ENCODE measurements at regions not wholly inside any gene's neighbourhood (a gene's known extent, or its start where the extent isn't known, plus 50 kb on each side); places are given as distances from the start of the nearest gene placed in this dataset.

GRCh38 chr2:205901491-205901890 lies 184.5 kb downstream of the INO80D start:
- intact Hi-C loops (cut with DNase I; ENCODE audit: low total_unique reads), result no loop called here
- H3K4me3 ChIP-seq (ENCODE audit: low read depth, poor library complexity, severe bottlenecking), result no peak overlapping the region
- DNase-seq (ENCODE audit: low spot score in 2 of 2), result peak in 1 of 2 donors; percentile 42
- 92 to 97% methylated on average over 4 of the region's 4 CpGs for WGBS, 2 donors
- TF ChIP-seq POLR2A (IDR thresholded peaks at IDR 0.05) (no peak), CTCF (IDR thresholded peaks at IDR 0.05) (no peak)

GRCh38 chr2:205898744-205899143 lies 187.2 kb downstream of the INO80D start:
- H3K4me3 ChIP-seq (ENCODE audit: low read depth, poor library complexity, severe bottlenecking), result no peak overlapping the region
- no peak for DNase-seq (ENCODE audit: low spot score in 2 of 2)
- intact Hi-C loops (cut with DNase I; ENCODE audit: low total_unique reads), result no loop called here
- TF ChIP-seq POLR2A (IDR thresholded peaks at IDR 0.05), result no peak
- no peak for TF ChIP-seq CTCF (IDR thresholded peaks at IDR 0.05)
- 82 to 94% methylated on average over 1 of the region's 1 CpG for WGBS, 2 donors

GRCh38 chr2:205895981-205896655 lies 189.9 kb downstream of the INO80D start:
- intact Hi-C loops (cut with DNase I; ENCODE audit: low total_unique reads), result no loop called here
- peak in 1 of 2 donors; percentile 46 for DNase-seq (ENCODE audit: low spot score in 2 of 2)
- H3K4me3 ChIP-seq (ENCODE audit: low read depth, poor library complexity, severe bottlenecking), result no peak overlapping the region
- TF ChIP-seq POLR2A (IDR thresholded peaks at IDR 0.05), result no peak
- TF ChIP-seq CTCF (IDR thresholded peaks at IDR 0.05), result no peak
- WGBS, 2 donors, result 56% methylated on average over 9 of the region's 9 CpGs

GRCh38 chr2:205892665-205893259 lies 193.2 kb downstream of the INO80D start:
- DNase-seq (ENCODE audit: low spot score in 2 of 2), result no peak
- TF ChIP-seq POLR2A (IDR thresholded peaks at IDR 0.05) (no peak), CTCF (IDR thresholded peaks at IDR 0.05) (no peak)
- 58 to 63% methylated on average over 17 of the region's 17 CpGs for WGBS, 2 donors
- H3K4me3 ChIP-seq (ENCODE audit: low read depth, poor library complexity, severe bottlenecking), result no peak overlapping the region
- intact Hi-C loops (cut with DNase I; ENCODE audit: low total_unique reads), result no loop called here

- intact Hi-C loops (cut with DNase I; ENCODE audit: low total_unique reads), result no loop called here
Observed at GRCh38 chr2:205892251-205892655, 193.7 kb downstream of the INO80D start.

More at GRCh38 chr2:205892251-205892655, 193.7 kb downstream of the INO80D start:
- H3K4me3 ChIP-seq (ENCODE audit: low read depth, poor library complexity, severe bottlenecking), result no peak overlapping the region
- TF ChIP-seq POLR2A (IDR thresholded peaks at IDR 0.05), result no peak
- no peak for TF ChIP-seq CTCF (IDR thresholded peaks at IDR 0.05)
- WGBS, 2 donors, result 30 to 45% methylated on average over 10 of the region's 10 CpGs
- DNase-seq (ENCODE audit: low spot score in 2 of 2), result peak; percentile 33 to 81

All from lower leg skin (tissue), 4 donors.